H1 (cell line): ENCODE measurements at regions not wholly inside any gene's neighbourhood (a gene's known extent, or its start where the extent isn't known, plus 50 kb on each side); places are given as distances from the start of the nearest gene placed in this dataset.

ENCODE experiments used
- CTCF ChIA-PET: fragments of 300-600 bp; sonication (Branson Sonifier 250); formaldehyde crosslinking; loops from one replicate; lab custom pipeline; 2021; ENCODE audit not compliant: partially characterized antibody; lab: Charles Lee
- POLR2A ChIA-PET: fragments of 300-600 bp; sonication (Branson Sonifier 250); formaldehyde crosslinking; loops from one replicate; lab custom pipeline; 2021; ENCODE audit warnings: inconsistent platforms; ENCODE audit not compliant: partially characterized antibody; lab: Charles Lee
- DNase-seq, 2 experiments: peaks; one replicate each; pipeline versions ENCODE4 v3.0.0 to v3.0.0-alpha.2; 2010 to 2022; ENCODE audit warnings: low spot score in 2 of 2, low read depth in 1 of 2, mixed read lengths in 1 of 2
- FAIRE-seq: peaks from 2 replicates; lab custom pipeline; 2011; peaks lifted over from hg19 to GRCh38; lab: Jason Lieb, UNC
- H2AFZ ChIP-seq: 2 replicates; pipeline ENCODE4 v1.8.1; 2012; ENCODE audit warnings: low read length, inconsistent platforms
- H2AK5ac ChIP-seq: 2 replicates; pipeline ENCODE4 v1.6.1; 2013; ENCODE audit warnings: low read depth, low read length
- H2BK120ac ChIP-seq: replicated peaks from 2 replicates; pipeline ENCODE3; 2013; ENCODE audit warnings: low read depth, low read length, inconsistent platforms
- H2BK12ac ChIP-seq: 2 replicates; pipeline ENCODE4 v1.6.1; 2013; ENCODE audit warnings: low read depth, low read length
- H2BK15ac ChIP-seq: 2 replicates; pipeline ENCODE4 v1.6.1; 2013; ENCODE audit warnings: low read length
- H2BK20ac ChIP-seq: 2 replicates; pipeline ENCODE4 v1.6.1; 2013; ENCODE audit warnings: low read length
- H2BK5ac ChIP-seq: 2 replicates; pipeline ENCODE4 v1.6.1; 2013; ENCODE audit warnings: low read depth, low read length
- H3K14ac ChIP-seq: 2 replicates; pipeline ENCODE4 v1.6.1; 2013; ENCODE audit warnings: inconsistent platforms; ENCODE audit not compliant: insufficient read length
- H3K18ac ChIP-seq: 2 replicates; pipeline ENCODE4 v1.6.1; 2013; ENCODE audit warnings: low read length; ENCODE audit errors: extremely low read depth
- H3K23ac ChIP-seq: 2 replicates; pipeline ENCODE4 v1.6.1; 2013; ENCODE audit warnings: inconsistent platforms; ENCODE audit not compliant: insufficient read length
- H3K23me2 ChIP-seq: 2 replicates; pipeline ENCODE4 v1.6.1; 2013; ENCODE audit warnings: low read depth, low read length
- H3K27ac ChIP-seq: 2 replicates; pipeline ENCODE4 v1.6.1; 2011; ENCODE audit warnings: low read depth, low read length, inconsistent platforms
- H3K27me3 ChIP-seq, 4 experiments: replicated peaks in 1 of 4; 1 replicate in 1 of 4; 2 replicates in 3 of 4; pipeline versions ENCODE4 v1.6.1 to v1.8.1; 2011 to 2013; ENCODE audit warnings: low read length in 3 of 4, mild to moderate bottlenecking in 3 of 4, inconsistent platforms in 2 of 4, mixed read lengths in 2 of 4, moderate library complexity in 1 of 4; ENCODE audit not compliant: control insufficient read depth in 3 of 4, insufficient read depth in 3 of 4; ENCODE audit errors: extremely low read depth in 1 of 4
- H3K36me3 ChIP-seq, 4 experiments: 2 replicates each; pipeline versions ENCODE4 v1.6.1 to v1.8.1; 2011 to 2013; ENCODE audit warnings: mild to moderate bottlenecking in 4 of 4, low read length in 3 of 4, moderate library complexity in 2 of 4, control low read depth in 1 of 4, inconsistent platforms in 1 of 4; ENCODE audit not compliant: insufficient read depth in 4 of 4, control insufficient read depth in 2 of 4
- H3K4ac ChIP-seq: replicated peaks from 2 replicates; pipeline ENCODE3; 2013; ENCODE audit warnings: low read length, low read depth, mixed read lengths, inconsistent platforms; ENCODE audit not compliant: insufficient read length
- H3K4me1 ChIP-seq, 4 experiments: replicated peaks in 1 of 4; 1 replicate in 1 of 4; 2 replicates in 3 of 4; pipeline versions ENCODE4 v1.6.1 to v1.8.1; 2011 to 2013; ENCODE audit warnings: low read length in 3 of 4, inconsistent platforms in 2 of 4, mixed read lengths in 1 of 4; ENCODE audit not compliant: insufficient read depth in 4 of 4, control insufficient read depth in 3 of 4
- H3K4me2 ChIP-seq, 2 experiments: 2 replicates each; pipeline versions ENCODE4 v1.6.1 to v1.8.1; 2011 to 2013; ENCODE audit warnings: low read depth in 2 of 2, low read length in 2 of 2, control low read depth in 1 of 2, inconsistent platforms in 1 of 2, mild to moderate bottlenecking in 1 of 2; ENCODE audit not compliant: insufficient read depth in 1 of 2
- H3K4me3 ChIP-seq, 4 experiments: fragments of 200-600, 300-600 bp in 1 of 4; sonication (generic), shearing (Covaris generic), sonication (Bioruptor Twin) in 1 of 4; 2 replicates each; pipeline versions ENCODE4 v1.5.1 to v1.8.1; 2011 to 2016; ENCODE audit warnings: low read length in 4 of 4, low read depth in 3 of 4, control low read depth in 2 of 4, inconsistent platforms in 2 of 4, mild to moderate bottlenecking in 2 of 4, mixed read lengths in 1 of 4, moderate library complexity in 1 of 4; ENCODE audit not compliant: insufficient read depth in 2 of 4; ENCODE audit errors: extremely low read depth in 1 of 4
- H3K56ac ChIP-seq: replicated peaks from 2 replicates; pipeline ENCODE3; 2013; ENCODE audit warnings: low read depth, mild to moderate bottlenecking, mixed read lengths, low read length, inconsistent platforms; ENCODE audit not compliant: insufficient read length
- H3K79me1 ChIP-seq: 2 replicates; pipeline ENCODE4 v1.6.1; 2013; ENCODE audit warnings: low read depth, low read length, control low read depth
- H3K79me2 ChIP-seq, 2 experiments: 2 replicates each; pipeline versions ENCODE4 v1.6.1 to v1.8.1; 2012 to 2013; ENCODE audit warnings: low read length in 2 of 2, mild to moderate bottlenecking in 2 of 2, inconsistent platforms in 1 of 2; ENCODE audit not compliant: insufficient read depth in 2 of 2, control insufficient read depth in 1 of 2
- H3K9ac ChIP-seq, 4 experiments: replicated peaks in 1 of 4; 1 replicate in 1 of 4; 2 replicates in 3 of 4; pipeline versions ENCODE4 v1.6.1 to v1.8.1; 2011 to 2013; ENCODE audit warnings: low read depth in 3 of 4, low read length in 3 of 4, control low read depth in 2 of 4, mild to moderate bottlenecking in 2 of 4, moderate library complexity in 2 of 4, inconsistent platforms in 1 of 4; ENCODE audit errors: extremely low read depth in 1 of 4
- H3K9me3 ChIP-seq, 2 experiments: 2 replicates each; pipeline versions ENCODE4 v1.6.1 to v1.8.1; 2012 to 2013; ENCODE audit warnings: mild to moderate bottlenecking in 2 of 2, moderate library complexity in 2 of 2, control low read depth in 1 of 2, inconsistent platforms in 1 of 2, low read depth in 1 of 2, low read length in 1 of 2, mixed read lengths in 1 of 2; ENCODE audit not compliant: insufficient read depth in 2 of 2
- H4K20me1 ChIP-seq, 2 experiments: replicated peaks in 1 of 2; 2 replicates each; pipeline versions ENCODE3 to v1.8.1; 2011 to 2013; ENCODE audit warnings: inconsistent platforms in 2 of 2, low read length in 2 of 2, mild to moderate bottlenecking in 1 of 2; ENCODE audit not compliant: insufficient read depth in 2 of 2, control insufficient read depth in 1 of 2
- H4K5ac ChIP-seq: 2 replicates; pipeline ENCODE4 v1.6.1; 2013; ENCODE audit warnings: low read length, low read depth, mixed read lengths, inconsistent platforms; ENCODE audit not compliant: insufficient read length
- H4K8ac ChIP-seq: 2 replicates; pipeline ENCODE4 v1.8.0; 2013; ENCODE audit warnings: mild to moderate bottlenecking, moderate library complexity, low read length, inconsistent platforms; ENCODE audit not compliant: insufficient read depth; ENCODE audit errors: extremely low read depth
- H4K91ac ChIP-seq: replicated peaks from 2 replicates; pipeline ENCODE3; 2013; ENCODE audit warnings: low read length, mixed read lengths, inconsistent platforms; ENCODE audit not compliant: insufficient read length
- CEBPB ChIP-seq: IDR thresholded peaks from 2 replicates; pipeline ENCODE4 v1.6.1; 2012; ENCODE audit warnings: low read depth, low read length
- CHD1 ChIP-seq: IDR thresholded peaks from 2 replicates; pipeline ENCODE4 v1.6.1; 2012; ENCODE audit warnings: low read depth, low read length, improper control_type of control experiment
- EGR1 ChIP-seq: IDR thresholded peaks from 2 replicates; pipeline ENCODE4 v1.6.1; 2011; ENCODE audit warnings: low read depth, low read length, borderline replicate concordance
- FOSL1 ChIP-seq: IDR thresholded peaks from 2 replicates; pipeline ENCODE4 v1.6.1; 2011; ENCODE audit warnings: mild to moderate bottlenecking, low read depth, low read length, moderate library complexity; ENCODE audit not compliant: insufficient read depth
- GABPA ChIP-seq: IDR thresholded peaks from 2 replicates; pipeline ENCODE4 v1.6.1; 2011; ENCODE audit warnings: mild to moderate bottlenecking, low read length, moderate library complexity, borderline replicate concordance; ENCODE audit not compliant: insufficient read depth
- GTF2F1 ChIP-seq: IDR thresholded peaks from 2 replicates; pipeline ENCODE4 v1.6.1; 2012; ENCODE audit warnings: low read depth, low read length, improper control_type of control experiment, borderline replicate concordance
- HDAC6 ChIP-seq: IDR thresholded peaks from one replicate; pipeline ENCODE4 v1.7.1; 2012; ENCODE audit warnings: low read depth, mild to moderate bottlenecking, inconsistent platforms, low read length, moderate library complexity
- JUND ChIP-seq: IDR thresholded peaks from 2 replicates; pipeline ENCODE4 v1.6.1; 2011; ENCODE audit warnings: mild to moderate bottlenecking, improper control_type of control experiment, low read length
- NANOG ChIP-seq: IDR thresholded peaks from 2 replicates; pipeline ENCODE4 v1.6.1; 2011; ENCODE audit warnings: low read length, low read depth, mild to moderate bottlenecking, inconsistent platforms; ENCODE audit not compliant: insufficient read depth, poor library complexity, severe bottlenecking
- POLR2A ChIP-seq, 2 experiments: IDR thresholded peaks; 1 replicate in 1 of 2; 2 replicates in 1 of 2; pipeline ENCODE4 v1.6.1; 2011; ENCODE audit warnings: low read depth in 2 of 2, low read length in 2 of 2, mild to moderate bottlenecking in 2 of 2; ENCODE audit errors: control extremely low read depth in 1 of 2
- SIRT6 ChIP-seq: IDR thresholded peaks from one replicate; pipeline ENCODE4 v1.7.1; 2012; ENCODE audit warnings: low read length, inconsistent platforms
- SIX5 ChIP-seq: IDR thresholded peaks from 2 replicates; pipeline ENCODE4 v1.6.1; 2011; ENCODE audit warnings: mild to moderate bottlenecking, low read depth, low read length
- YY1 ChIP-seq: IDR thresholded peaks from 2 replicates; pipeline ENCODE4 v1.6.1; 2011; ENCODE audit warnings: low read depth, mild to moderate bottlenecking, low read length
- WGBS, 2 experiments: shearing (Covaris generic) in 1 of 2; methylation state at CpG; one replicate each; pipeline versions ENCODE4 v1.1.6 to v1.1.7; 2013 to 2015; ENCODE audit warnings: low lambda C conversion rate in 2 of 2, mixed read lengths in 2 of 2, inconsistent platforms in 1 of 2, low coverage in 1 of 2, missing lambda C conversion rate in 1 of 2; ENCODE audit not compliant: insufficient replicate concordance in 2 of 2, insufficient coverage in 1 of 2, insufficient read length in 1 of 2; ENCODE audit errors: extremely low coverage in 1 of 2, missing lambda C conversion rate in 1 of 2; 5-methylcytosine and 5-hydroxymethylcytosine counted together
- TF ChIP-seq, protein P1 (sequence below), 3 experiments: IDR thresholded peaks; 1 replicate in 2 of 3; 2 replicates in 1 of 3; pipeline versions ENCODE4 v1.5.1 to v1.6.1; 2011; ENCODE audit warnings: low read length in 3 of 3, mild to moderate bottlenecking in 3 of 3, inconsistent platforms in 2 of 3, low read depth in 1 of 3, moderate library complexity in 1 of 3; ENCODE audit not compliant: insufficient read depth in 1 of 3; ENCODE audit errors: control extremely low read depth in 1 of 3

- no peak overlapping the region for H2BK5ac ChIP-seq
- H2BK12ac ChIP-seq: no peak overlapping the region
- no peak overlapping the region for H3K4me2 ChIP-seq
- H3K9ac ChIP-seq: no peak overlapping the region
- H4K91ac ChIP-seq: no peak overlapping the region
- H4K5ac ChIP-seq: no peak overlapping the region
- ChIA-PET CTCF (interaction anchor here (1.7 kb wide), 1 partner anchor 93 kb away, joined by 6 read pairs; no protein-coding TSS in a partner anchor), POLR2A (no interaction called here)
- H2AFZ ChIP-seq: no peak overlapping the region
- H3K56ac ChIP-seq: no peak overlapping the region
- H3K14ac ChIP-seq: no peak overlapping the region
- H3K4me3 ChIP-seq: no peak overlapping the region
- no peak overlapping the region for H2BK120ac ChIP-seq
- H2AK5ac ChIP-seq: no peak overlapping the region
- no peak overlapping the region for H2BK15ac ChIP-seq
- no peak overlapping the region for H3K23ac ChIP-seq
- WGBS, 2 experiments: 93% methylated on average over 3 of the region's 3 CpGs; no CpG with 5 or more reads in 1 of the 2 experiments
- no peak for FAIRE-seq
- H3K27me3 ChIP-seq: no peaks in the 10 kb centered on the region
- H2BK20ac ChIP-seq: no peak overlapping the region
- H3K27ac ChIP-seq: no peak overlapping the region
- H3K79me2 ChIP-seq: no peaks in the 10 kb centered on the region
- no peaks in the 10 kb centered on the region for H3K9me3 ChIP-seq
- no peak overlapping the region for H3K4ac ChIP-seq
- H4K8ac ChIP-seq: no peak overlapping the region
- H3K4me1 ChIP-seq: no peaks in the 10 kb centered on the region
- H3K79me1 ChIP-seq: no peaks in the 10 kb centered on the region
- H4K20me1 ChIP-seq: no peaks in the 10 kb centered on the region
- H3K18ac ChIP-seq: no peak overlapping the region
- DNase-seq: no peak
- H3K36me3 ChIP-seq: no peaks in the 10 kb centered on the region
- no peaks in the 10 kb centered on the region for H3K23me2 ChIP-seq
- TF ChIP-seq JUND (no peak), HDAC6 (no peak), EGR1 (no peak), CEBPB (no peak), SIRT6 (no peak), YY1 (no peak), CHD1 (no peak), POLR2A (IDR thresholded peaks at IDR 0.05; ENCODE audit: control extremely low read depth in 1 of 2, low read depth in 2 of 2, low read length in 2 of 2) (no peak), NANOG (no peak), GTF2F1 (no peak), GABPA (no peak), FOSL1 (no peak), SIX5 (no peak)
- TF ChIP-seq, protein P1, sequence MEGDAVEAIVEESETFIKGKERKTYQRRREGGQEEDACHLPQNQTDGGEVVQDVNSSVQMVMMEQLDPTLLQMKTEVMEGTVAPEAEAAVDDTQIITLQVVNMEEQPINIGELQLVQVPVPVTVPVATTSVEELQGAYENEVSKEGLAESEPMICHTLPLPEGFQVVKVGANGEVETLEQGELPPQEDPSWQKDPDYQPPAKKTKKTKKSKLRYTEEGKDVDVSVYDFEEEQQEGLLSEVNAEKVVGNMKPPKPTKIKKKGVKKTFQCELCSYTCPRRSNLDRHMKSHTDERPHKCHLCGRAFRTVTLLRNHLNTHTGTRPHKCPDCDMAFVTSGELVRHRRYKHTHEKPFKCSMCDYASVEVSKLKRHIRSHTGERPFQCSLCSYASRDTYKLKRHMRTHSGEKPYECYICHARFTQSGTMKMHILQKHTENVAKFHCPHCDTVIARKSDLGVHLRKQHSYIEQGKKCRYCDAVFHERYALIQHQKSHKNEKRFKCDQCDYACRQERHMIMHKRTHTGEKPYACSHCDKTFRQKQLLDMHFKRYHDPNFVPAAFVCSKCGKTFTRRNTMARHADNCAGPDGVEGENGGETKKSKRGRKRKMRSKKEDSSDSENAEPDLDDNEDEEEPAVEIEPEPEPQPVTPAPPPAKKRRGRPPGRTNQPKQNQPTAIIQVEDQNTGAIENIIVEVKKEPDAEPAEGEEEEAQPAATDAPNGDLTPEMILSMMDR (IDR thresholded peaks at IDR 0.05; ENCODE audit: control extremely low read depth in 1 of 3, insufficient read depth in 1 of 3, low read depth in 1 of 3, low read length in 3 of 3): no peak
Observed at GRCh38 chr16:87156195-87156594, 161.0 kb downstream of the C16orf95 start.
